ENCODE measurements at regions not wholly inside any gene's neighbourhood (a gene's known extent, or its start where the extent isn't known, plus 50 kb on each side); places are given as distances from the start of the nearest gene placed in this dataset.

- Histone ChIP-seq H3K79me2 (no peaks in the 10 kb centered on the region), H3K4me1 (no peaks in the 10 kb centered on the region), H3K27me3 (ENCODE audit: control insufficient read depth, insufficient read depth, low read length) (no peaks in the 10 kb centered on the region), H3K27ac (no peak overlapping the region), H3K4me2 (ENCODE audit: low read length) (no peak overlapping the region), H3K9ac (no peak overlapping the region), H3K36me3 (ENCODE audit: control insufficient read depth, insufficient read depth, low read length) (no peaks in the 10 kb centered on the region), H3K9me3 (ENCODE audit: control insufficient read depth, low read length) (no peaks in the 10 kb centered on the region), H3K4me3 (ENCODE audit: low read depth, low read length) (no peak overlapping the region), H2AFZ (no peak overlapping the region)
- TF ChIP-seq CTCF (IDR thresholded peaks at IDR 0.05): no peak
Measured at GRCh38 chr22:27223317-27224177, 566.2 kb downstream of the MIAT start.

GRCh38 chr22:27224485-27225374 lies 567.3 kb downstream of the MIAT start:
- Histone ChIP-seq H3K4me1 (no peaks in the 10 kb centered on the region), H2AFZ (no peak overlapping the region), H3K4me3 (ENCODE audit: low read depth, low read length) (no peak overlapping the region), H3K36me3 (ENCODE audit: control insufficient read depth, insufficient read depth, low read length) (no peaks in the 10 kb centered on the region), H3K27ac (no peak overlapping the region), H3K9me3 (ENCODE audit: control insufficient read depth, low read length) (no peaks in the 10 kb centered on the region), H3K9ac (no peak overlapping the region), H3K27me3 (ENCODE audit: control insufficient read depth, insufficient read depth, low read length) (no peaks in the 10 kb centered on the region), H3K4me2 (ENCODE audit: low read length) (no peak overlapping the region), H3K79me2 (no peaks in the 10 kb centered on the region)
- TF ChIP-seq CTCF (IDR thresholded peaks at IDR 0.05): no peak

GRCh38 chr22:27226666-27227065 lies 569.3 kb downstream of the MIAT start:
- no peak overlapping the region for H2AFZ ChIP-seq
- H3K9me3 ChIP-seq (ENCODE audit: control insufficient read depth, low read length): no peaks in the 10 kb centered on the region
- no peak overlapping the region for H3K4me3 ChIP-seq (ENCODE audit: low read depth, low read length)
- no peak overlapping the region for H3K27ac ChIP-seq
- H3K36me3 ChIP-seq (ENCODE audit: control insufficient read depth, insufficient read depth, low read length): no peaks in the 10 kb centered on the region
- TF ChIP-seq CTCF (IDR thresholded peaks at IDR 0.05): no peak
- H3K9ac ChIP-seq: no peak overlapping the region
- H3K4me2 ChIP-seq (ENCODE audit: low read length): no peak overlapping the region
- H3K27me3 ChIP-seq (ENCODE audit: control insufficient read depth, insufficient read depth, low read length): no peaks in the 10 kb centered on the region
- peaks cover 3% of the 10 kb centered on the region for H3K4me1 ChIP-seq
- H3K79me2 ChIP-seq: no peaks in the 10 kb centered on the region

- Histone ChIP-seq H3K9ac (no peak overlapping the region), H3K4me2 (ENCODE audit: low read length) (no peak overlapping the region), H3K27me3 (ENCODE audit: control insufficient read depth, insufficient read depth, low read length) (no peaks in the 10 kb centered on the region), H2AFZ (no peak overlapping the region), H3K4me1 (peaks cover 3% of the 10 kb centered on the region), H3K36me3 (ENCODE audit: control insufficient read depth, insufficient read depth, low read length) (no peaks in the 10 kb centered on the region), H3K4me3 (ENCODE audit: low read depth, low read length) (no peak overlapping the region), H3K79me2 (no peaks in the 10 kb centered on the region), H3K9me3 (ENCODE audit: control insufficient read depth, low read length) (no peaks in the 10 kb centered on the region), H3K27ac (no peak overlapping the region)
- TF ChIP-seq CTCF (IDR thresholded peaks at IDR 0.05): no peak
Measured at GRCh38 chr22:27228771-27229170, 571.4 kb downstream of the MIAT start.
